ENCODE measurements at regions not wholly inside any gene's neighbourhood (a gene's known extent, or its start where the extent isn't known, plus 50 kb on each side); places are given as distances from the start of the nearest gene placed in this dataset.

DNA sequence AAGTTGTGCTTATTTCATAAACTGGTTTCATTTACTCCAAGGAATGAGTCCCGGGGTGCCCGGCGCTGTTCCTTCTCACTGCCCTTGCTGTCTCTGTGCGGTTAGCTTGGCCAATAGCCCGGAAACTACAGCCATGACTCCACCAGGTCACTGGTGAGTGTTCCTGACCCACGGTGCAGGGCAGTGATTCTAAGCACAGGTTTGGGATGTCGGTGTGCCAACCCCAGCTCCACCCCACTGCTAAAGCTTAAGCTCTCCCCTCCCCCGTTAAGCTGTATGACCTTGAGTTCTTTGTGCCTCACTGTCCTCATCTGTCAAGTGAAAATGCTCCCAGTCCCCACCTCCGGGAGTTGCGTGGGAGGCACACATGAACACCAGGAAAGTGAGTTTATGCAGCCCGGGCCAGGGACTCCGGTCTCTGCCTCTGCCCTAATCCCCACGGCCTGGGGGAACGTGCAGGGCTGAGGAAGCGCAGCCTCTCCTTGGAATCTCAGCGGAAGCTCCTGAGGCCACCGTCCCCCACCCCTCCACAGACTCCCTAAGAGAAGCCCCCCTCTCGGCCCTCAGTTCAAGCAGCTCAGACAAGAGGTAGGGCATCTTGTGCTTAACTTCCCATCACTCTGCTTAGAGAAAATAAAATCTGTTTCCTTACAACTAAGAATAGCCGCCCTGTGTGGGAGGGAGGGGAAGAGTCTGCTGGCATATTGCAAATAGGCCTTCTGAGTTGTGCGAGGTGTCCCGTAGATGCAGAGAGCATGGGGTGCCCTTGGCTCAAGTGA, 92.0 kb upstream of the RAI14 start:
- Histone ChIP-seq H3K9me3 (ENCODE audit: insufficient read depth, low read length) (no peaks in the 10 kb centered on the region), H2AFZ (ENCODE audit: low read depth, low read length) (no peak overlapping the region), H3K4me3 (ENCODE audit: low read length) (no peak overlapping the region), H3K4me1 (ENCODE audit: low read length) (no peaks in the 10 kb centered on the region), H3K4me2 (ENCODE audit: low read length) (no peak overlapping the region), H3K9ac (ENCODE audit: low read length) (no peak overlapping the region), H3K79me2 (ENCODE audit: low read length) (no peaks in the 10 kb centered on the region), H4K20me1 (ENCODE audit: insufficient read depth, low read length) (no peaks in the 10 kb centered on the region), H3K36me3 (replicated peaks; ENCODE audit: low read depth, low read length) (no peaks in the 10 kb centered on the region), H3K27me3 (ENCODE audit: low read depth, low read length) (no peaks in the 10 kb centered on the region), H3K27ac (ENCODE audit: low read length) (no peak overlapping the region)
- TF ChIP-seq, protein P1, sequence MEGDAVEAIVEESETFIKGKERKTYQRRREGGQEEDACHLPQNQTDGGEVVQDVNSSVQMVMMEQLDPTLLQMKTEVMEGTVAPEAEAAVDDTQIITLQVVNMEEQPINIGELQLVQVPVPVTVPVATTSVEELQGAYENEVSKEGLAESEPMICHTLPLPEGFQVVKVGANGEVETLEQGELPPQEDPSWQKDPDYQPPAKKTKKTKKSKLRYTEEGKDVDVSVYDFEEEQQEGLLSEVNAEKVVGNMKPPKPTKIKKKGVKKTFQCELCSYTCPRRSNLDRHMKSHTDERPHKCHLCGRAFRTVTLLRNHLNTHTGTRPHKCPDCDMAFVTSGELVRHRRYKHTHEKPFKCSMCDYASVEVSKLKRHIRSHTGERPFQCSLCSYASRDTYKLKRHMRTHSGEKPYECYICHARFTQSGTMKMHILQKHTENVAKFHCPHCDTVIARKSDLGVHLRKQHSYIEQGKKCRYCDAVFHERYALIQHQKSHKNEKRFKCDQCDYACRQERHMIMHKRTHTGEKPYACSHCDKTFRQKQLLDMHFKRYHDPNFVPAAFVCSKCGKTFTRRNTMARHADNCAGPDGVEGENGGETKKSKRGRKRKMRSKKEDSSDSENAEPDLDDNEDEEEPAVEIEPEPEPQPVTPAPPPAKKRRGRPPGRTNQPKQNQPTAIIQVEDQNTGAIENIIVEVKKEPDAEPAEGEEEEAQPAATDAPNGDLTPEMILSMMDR (IDR thresholded peaks at IDR 0.05; ENCODE audit: low read depth, low read length): no peak
- no peak for TF ChIP-seq EZH2phosphoT487 (IDR thresholded peaks at IDR 0.05; ENCODE audit: low read depth)

DNA sequence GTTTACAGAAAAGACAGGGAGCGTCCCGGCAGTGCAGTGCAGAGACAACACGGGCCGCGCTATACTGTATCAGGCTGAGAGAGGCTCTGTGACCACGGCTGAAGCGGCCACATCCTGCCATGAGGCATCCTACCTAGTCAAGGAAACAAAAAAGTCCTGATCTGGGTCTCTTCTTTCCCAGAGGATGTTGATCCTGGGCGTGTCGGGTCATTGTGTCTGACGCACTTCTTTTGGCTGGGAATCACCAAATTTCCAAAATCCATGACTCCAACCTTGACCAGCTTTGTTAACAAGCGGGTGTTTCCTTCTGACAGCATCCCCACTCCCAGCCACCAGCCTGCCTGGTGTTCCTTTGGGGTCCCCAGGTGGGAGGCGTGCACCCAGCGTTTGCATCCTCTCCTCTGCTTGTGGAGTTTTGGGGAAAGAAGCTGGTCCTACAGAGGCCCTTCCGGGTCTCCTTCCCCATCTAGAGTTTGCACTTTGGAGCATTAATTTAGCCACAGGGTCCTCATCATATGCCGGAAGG, 91.4 kb upstream of the RAI14 start:
- no peak overlapping the region for H2AFZ ChIP-seq (ENCODE audit: low read depth, low read length)
- no peaks in the 10 kb centered on the region for H3K9me3 ChIP-seq (ENCODE audit: insufficient read depth, low read length)
- no peaks in the 10 kb centered on the region for H3K36me3 ChIP-seq (replicated peaks; ENCODE audit: low read depth, low read length)
- H3K4me2 ChIP-seq (ENCODE audit: low read length): no peak overlapping the region
- no peaks in the 10 kb centered on the region for H3K27me3 ChIP-seq (ENCODE audit: low read depth, low read length)
- H3K9ac ChIP-seq (ENCODE audit: low read length): no peak overlapping the region
- no peak overlapping the region for H3K27ac ChIP-seq (ENCODE audit: low read length)
- TF ChIP-seq EZH2phosphoT487 (IDR thresholded peaks at IDR 0.05; ENCODE audit: low read depth): no peak
- TF ChIP-seq, protein P1 (IDR thresholded peaks at IDR 0.05; ENCODE audit: low read depth, low read length): no peak
- H3K4me3 ChIP-seq (ENCODE audit: low read length): no peak overlapping the region
- H3K4me1 ChIP-seq (ENCODE audit: low read length): peaks cover 2% of the 10 kb centered on the region
- no peaks in the 10 kb centered on the region for H3K79me2 ChIP-seq (ENCODE audit: low read length)
- H4K20me1 ChIP-seq (ENCODE audit: insufficient read depth, low read length): no peaks in the 10 kb centered on the region

DNA sequence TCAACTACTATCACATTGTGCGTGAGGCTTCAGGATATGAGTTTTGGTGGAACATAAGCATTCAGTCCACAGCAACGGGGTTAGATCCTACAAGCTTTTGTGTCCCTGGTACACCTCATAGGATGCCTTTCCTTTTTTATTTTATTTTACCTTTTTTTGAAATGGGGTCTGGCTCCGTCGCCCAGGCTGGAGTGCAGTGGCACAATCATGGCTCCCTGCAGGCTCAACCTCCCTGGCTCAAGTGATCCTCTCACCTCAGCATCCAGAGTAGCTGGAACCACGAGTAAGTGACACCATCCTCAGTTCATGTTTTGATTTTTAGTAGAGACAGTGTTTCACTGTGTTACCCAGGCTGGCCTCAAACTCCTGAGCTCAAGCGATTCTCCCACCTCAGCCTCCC, 86.0 kb upstream of the RAI14 start:
- peaks cover 4% of the 10 kb centered on the region for H3K36me3 ChIP-seq (replicated peaks; ENCODE audit: low read depth, low read length)
- no peak overlapping the region for H3K4me2 ChIP-seq (ENCODE audit: low read length)
- H3K79me2 ChIP-seq (ENCODE audit: low read length): no peaks in the 10 kb centered on the region
- H3K4me3 ChIP-seq (ENCODE audit: low read length): no peak overlapping the region
- H3K4me1 ChIP-seq (ENCODE audit: low read length): peaks cover 38% of the 10 kb centered on the region
- no peaks in the 10 kb centered on the region for H4K20me1 ChIP-seq (ENCODE audit: insufficient read depth, low read length)
- no peaks in the 10 kb centered on the region for H3K27me3 ChIP-seq (ENCODE audit: low read depth, low read length)
- H2AFZ ChIP-seq (ENCODE audit: low read depth, low read length): no peak overlapping the region
- peaks cover 4% of the 10 kb centered on the region; the same call in 1 of the 2 replicates for H3K9me3 ChIP-seq (ENCODE audit: insufficient read depth, low read length)
- no peak overlapping the region for H3K9ac ChIP-seq (ENCODE audit: low read length)
- H3K27ac ChIP-seq (ENCODE audit: low read length): no peak overlapping the region
- TF ChIP-seq EZH2phosphoT487 (IDR thresholded peaks at IDR 0.05; ENCODE audit: low read depth): no peak
- TF ChIP-seq, protein P1 (IDR thresholded peaks at IDR 0.05; ENCODE audit: low read depth, low read length): no peak

All from OCI-LY3 (cell line).